Mesodermal cell (in vitro differentiated cells): ENCODE measurements at regions not wholly inside any gene's neighbourhood (a gene's known extent, or its start where the extent isn't known, plus 50 kb on each side); places are given as distances from the start of the nearest gene placed in this dataset.
"Not testable (repeated sequence)": the region's sequence is repeated elsewhere in the genome, so short reads cannot be mapped to it uniquely, and the experiment has no call there.

Experiments used
- H3K27ac ChIP-seq: 2 replicates; pipeline ENCODE4 v1.7.0; 2013; ENCODE audit warnings: mild to moderate bottlenecking, low read depth, low read length, moderate library complexity; ENCODE audit not compliant: severe bottlenecking
- H3K36me3 ChIP-seq: 2 replicates; pipeline ENCODE4 v1.7.1; 2013; ENCODE audit warnings: mild to moderate bottlenecking, low read length, moderate library complexity; ENCODE audit not compliant: control insufficient read depth, insufficient read depth
- H3K4me1 ChIP-seq: one replicate; pipeline ENCODE4 v1.7.1; 2013; ENCODE audit warnings: mild to moderate bottlenecking, low read length; ENCODE audit not compliant: insufficient read depth, control insufficient read depth, poor library complexity, severe bottlenecking
- H3K4me3 ChIP-seq: 2 replicates; pipeline ENCODE4 v1.7.0; 2013; ENCODE audit warnings: low read length, control low read depth, mild to moderate bottlenecking; ENCODE audit not compliant: insufficient read depth, poor library complexity, severe bottlenecking; ENCODE audit errors: extremely low read depth
- H3K9me3 ChIP-seq: 2 replicates; pipeline ENCODE4 v1.7.1; 2013; ENCODE audit warnings: mild to moderate bottlenecking, low read length, moderate library complexity; ENCODE audit not compliant: control insufficient read depth
- WGBS, 2 experiments: methylation state at CpG; one replicate each; pipeline ENCODE4 v1.1.5; 2013; ENCODE audit warnings: missing lambda C conversion rate in 2 of 2; ENCODE audit not compliant: insufficient coverage in 2 of 2; 5-methylcytosine and 5-hydroxymethylcytosine counted together

DNA sequence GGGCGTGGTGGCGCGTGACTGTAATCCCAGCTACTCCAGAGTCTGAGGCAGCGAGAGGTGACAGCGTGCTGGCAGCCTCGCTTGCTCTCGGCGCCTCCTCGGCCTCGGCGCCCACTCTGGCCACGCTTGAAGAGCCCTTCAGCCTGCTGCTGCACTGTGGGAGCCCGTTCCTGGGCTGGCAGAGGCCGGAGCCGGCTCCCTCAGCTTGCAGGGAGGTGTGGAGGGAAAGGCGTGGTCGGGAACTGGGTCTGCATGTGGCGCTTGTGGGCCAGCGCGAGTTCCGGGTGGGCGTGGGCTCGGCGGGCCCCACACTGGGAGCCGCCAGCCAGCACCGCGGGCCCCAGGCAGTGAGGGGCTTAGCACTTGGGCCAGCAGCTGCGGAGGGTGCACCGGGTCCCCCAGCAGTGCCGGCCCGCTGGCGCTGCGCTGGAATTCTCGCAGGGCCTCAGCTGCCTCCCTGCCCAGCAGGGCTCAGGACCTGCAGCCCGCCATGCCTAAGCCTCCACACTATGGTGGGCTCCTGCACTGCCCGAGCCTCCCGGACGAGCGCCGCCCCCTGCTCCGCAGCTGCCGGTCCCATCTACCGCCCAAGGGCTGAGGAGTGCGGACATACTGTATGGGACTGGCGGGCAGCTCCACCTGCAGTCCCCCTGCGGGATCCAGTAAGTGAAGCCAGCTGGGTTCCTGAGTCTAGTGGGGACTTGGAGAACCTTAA lies 1093.3 kb upstream of the CDH8 start:
- 95 to 96% methylated on average over 33 to 34 of the region's 46 CpGs for WGBS, 2 experiments
- no peaks in the 10 kb centered on the region for H3K9me3 ChIP-seq
- no peak overlapping the region for H3K27ac ChIP-seq
- no peak overlapping the region for H3K4me3 ChIP-seq
- no peaks in the 10 kb centered on the region for H3K4me1 ChIP-seq
- H3K36me3 ChIP-seq, result no peaks in the 10 kb centered on the region

DNA sequence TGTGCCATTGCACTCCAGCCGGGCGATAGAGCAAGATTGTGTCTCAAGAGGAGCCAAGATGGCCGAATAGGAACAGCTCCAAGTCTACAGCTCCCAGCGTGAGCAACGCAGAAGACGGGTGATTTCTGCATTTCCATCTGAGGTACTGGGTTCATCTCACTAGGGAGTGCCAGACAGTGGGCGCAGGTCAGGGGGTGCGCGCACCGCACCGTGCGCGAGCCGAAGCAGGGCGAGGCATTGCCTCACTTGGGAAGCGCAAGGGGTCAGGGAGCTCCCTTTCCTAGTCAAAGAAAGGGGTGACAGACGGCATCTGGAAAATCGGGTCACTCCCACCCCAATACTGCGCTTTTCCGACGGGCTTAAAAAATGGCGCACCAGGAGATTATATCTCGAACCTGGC lies 1083.7 kb upstream of the CDH8 start:
- H3K9me3 ChIP-seq, H3K4me1 ChIP-seq, H3K36me3 ChIP-seq, H3K4me3 ChIP-seq, H3K27ac ChIP-seq: not testable (repeated sequence)
- 95 to 98% methylated on average over 15 to 20 of the region's 23 CpGs for WGBS, 2 experiments

DNA sequence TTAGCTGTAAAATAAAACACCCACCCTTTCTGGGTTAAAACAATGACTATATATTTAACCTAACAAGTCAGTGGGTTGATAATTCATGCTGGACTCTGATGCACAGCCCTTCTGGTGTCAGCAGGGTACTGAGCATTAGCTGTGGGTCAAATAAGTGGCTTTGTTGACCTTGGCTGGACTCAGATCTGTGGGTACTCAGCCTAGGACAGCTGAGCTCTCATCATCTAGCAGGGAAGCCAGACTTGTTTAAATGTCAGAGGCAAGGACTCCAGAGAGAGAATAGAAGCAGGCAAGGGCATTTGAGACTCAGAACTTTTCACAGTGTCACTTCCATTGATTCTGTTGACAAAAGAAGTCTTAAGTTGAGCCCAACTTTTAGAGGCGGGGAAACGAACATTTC lies 1063.8 kb upstream of the CDH8 start:
- Histone ChIP-seq H3K27ac (no peak overlapping the region), H3K36me3 (no peaks in the 10 kb centered on the region)
- WGBS, 2 experiments, result 82% methylated on average over 2 of the region's 2 CpGs; no CpG with 5 or more reads in 1 of the 2 experiments

DNA sequence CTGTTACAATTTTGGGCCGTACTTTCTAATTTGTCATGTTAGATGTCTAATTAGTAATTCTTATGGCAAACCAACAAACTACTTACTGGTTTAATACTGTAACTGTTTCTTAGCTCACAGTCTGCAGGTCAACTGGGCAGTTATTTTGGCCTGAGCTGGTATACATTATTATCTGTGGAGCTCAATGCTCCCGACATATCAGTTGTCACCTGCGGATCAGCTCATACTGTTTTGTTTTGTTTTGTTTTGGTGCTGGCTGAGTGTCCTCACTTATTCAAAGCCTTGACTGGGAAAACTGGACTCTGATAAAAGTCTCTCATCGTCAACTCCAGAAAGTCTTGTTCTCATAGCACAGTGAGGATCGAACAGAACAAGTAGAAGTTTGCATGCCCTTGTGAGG lies 1060.6 kb upstream of the CDH8 start:
- no peaks in the 10 kb centered on the region for H3K4me1 ChIP-seq
- H3K36me3 ChIP-seq, result no peaks in the 10 kb centered on the region
- 93 to 100% methylated on average over 2 to 3 of the region's 5 CpGs for WGBS, 2 experiments
- no peaks in the 10 kb centered on the region for H3K9me3 ChIP-seq
- H3K4me3 ChIP-seq, result no peak overlapping the region
- no peak overlapping the region for H3K27ac ChIP-seq

More for the DNA sequence above, 1063.8 kb upstream of the CDH8 start:
- no peak overlapping the region for H3K4me3 ChIP-seq
- H3K9me3 ChIP-seq, result no peaks in the 10 kb centered on the region
- no peaks in the 10 kb centered on the region for H3K4me1 ChIP-seq

DNA sequence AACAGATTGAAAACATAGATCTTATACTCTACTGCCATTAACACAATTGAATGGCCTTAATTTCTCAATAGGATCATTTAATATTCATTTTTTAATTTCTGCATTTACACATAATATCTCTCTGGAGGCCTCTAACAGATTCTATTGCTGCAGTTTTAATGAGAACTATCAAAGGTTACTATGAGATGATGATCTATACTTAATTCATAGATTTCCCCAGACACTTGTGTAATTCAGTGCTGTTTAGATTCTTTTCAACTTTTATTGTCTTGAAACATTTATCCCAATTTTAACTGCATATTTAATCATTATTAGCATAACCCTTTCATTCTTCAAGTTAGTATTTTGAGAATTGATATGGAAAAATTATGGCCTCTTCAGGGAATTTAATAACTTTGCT lies 1056.5 kb upstream of the CDH8 start:
- H3K36me3 ChIP-seq, result no peaks in the 10 kb centered on the region
- no peaks in the 10 kb centered on the region for H3K9me3 ChIP-seq
- H3K4me1 ChIP-seq, result no peaks in the 10 kb centered on the region

DNA sequence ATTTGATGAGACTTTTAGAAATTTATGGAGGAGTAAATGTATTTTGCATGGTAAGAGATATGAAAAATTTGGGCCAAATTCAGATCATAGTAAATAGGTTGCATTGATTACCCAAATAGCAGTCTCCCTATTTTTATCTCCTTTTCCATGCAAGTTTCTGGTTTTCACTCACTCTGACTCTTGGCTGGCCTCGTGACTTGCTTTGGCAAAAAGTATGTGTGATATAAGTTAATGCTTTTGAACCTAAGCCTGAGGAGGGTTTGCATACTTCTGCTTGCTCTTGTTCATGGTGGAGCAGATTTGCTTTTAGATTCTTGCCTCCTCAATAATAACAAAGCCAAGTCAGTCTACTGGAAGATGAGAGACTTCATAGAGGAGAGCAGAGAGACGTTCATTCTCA lies 1045.9 kb upstream of the CDH8 start:
- Histone ChIP-seq H3K4me1 (peaks cover 4% of the 10 kb centered on the region), H3K9me3 (no peaks in the 10 kb centered on the region), H3K27ac (no peak overlapping the region), H3K36me3 (no peaks in the 10 kb centered on the region), H3K4me3 (no peak overlapping the region)
- 100% methylated on average over 1 of the region's 2 CpGs; no CpG with 5 or more reads in 1 of the 2 experiments for WGBS, 2 experiments

More for the DNA sequence above, 1056.5 kb upstream of the CDH8 start:
- Histone ChIP-seq H3K27ac (no peak overlapping the region), H3K4me3 (no peak overlapping the region)

DNA sequence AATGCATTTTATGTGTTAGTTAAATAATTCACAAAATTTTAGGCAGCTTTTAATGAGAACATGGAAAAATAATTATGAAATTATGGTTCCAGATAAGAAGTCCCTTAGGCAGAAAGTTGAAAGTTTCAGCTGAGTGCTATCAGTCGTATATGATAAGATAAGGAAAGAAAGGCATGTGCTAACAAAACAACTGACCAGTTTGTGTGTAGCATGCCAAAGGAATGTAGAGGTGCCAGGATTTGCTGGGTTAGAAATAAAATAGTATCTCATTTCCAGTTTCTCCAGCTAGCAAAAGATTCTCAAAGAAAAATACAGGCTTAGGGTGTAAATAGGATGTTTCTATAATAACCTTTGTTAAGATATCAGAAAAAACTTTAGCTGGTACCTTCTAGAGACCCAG lies 1044.5 kb upstream of the CDH8 start:
- H3K9me3 ChIP-seq, result no peaks in the 10 kb centered on the region
- WGBS, 2 experiments, result 50 to 57% methylated on average over 1 of the region's 1 CpG
- no peak overlapping the region for H3K27ac ChIP-seq
- no peaks in the 10 kb centered on the region for H3K36me3 ChIP-seq
- no peak overlapping the region for H3K4me3 ChIP-seq
- peaks cover 4% of the 10 kb centered on the region for H3K4me1 ChIP-seq

DNA sequence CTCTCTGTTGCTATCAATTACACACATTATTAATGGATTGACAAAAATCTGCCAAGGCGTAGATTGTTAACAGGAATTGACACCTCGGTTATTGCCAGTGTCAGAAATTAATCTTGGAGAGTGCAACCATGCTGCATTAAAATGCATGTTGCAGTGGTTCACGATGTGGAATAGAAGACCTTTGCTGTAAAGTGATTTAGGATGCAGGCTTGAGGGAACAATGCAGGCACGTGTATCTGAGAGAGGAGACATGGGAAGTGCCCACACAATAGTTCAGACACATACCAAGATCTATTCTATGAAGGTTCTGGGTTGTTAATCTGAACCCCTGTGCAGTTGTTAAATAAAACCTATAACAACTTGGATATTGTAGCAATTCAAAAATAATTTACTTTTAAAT lies 1032.8 kb upstream of the CDH8 start:
- H3K4me3 ChIP-seq, result no peak overlapping the region
- 83 to 89% methylated on average over 2 to 3 of the region's 4 CpGs for WGBS, 2 experiments
- H3K4me1 ChIP-seq, result no peaks in the 10 kb centered on the region
- H3K9me3 ChIP-seq, result no peaks in the 10 kb centered on the region
- H3K27ac ChIP-seq, result no peak overlapping the region
- no peaks in the 10 kb centered on the region for H3K36me3 ChIP-seq

DNA sequence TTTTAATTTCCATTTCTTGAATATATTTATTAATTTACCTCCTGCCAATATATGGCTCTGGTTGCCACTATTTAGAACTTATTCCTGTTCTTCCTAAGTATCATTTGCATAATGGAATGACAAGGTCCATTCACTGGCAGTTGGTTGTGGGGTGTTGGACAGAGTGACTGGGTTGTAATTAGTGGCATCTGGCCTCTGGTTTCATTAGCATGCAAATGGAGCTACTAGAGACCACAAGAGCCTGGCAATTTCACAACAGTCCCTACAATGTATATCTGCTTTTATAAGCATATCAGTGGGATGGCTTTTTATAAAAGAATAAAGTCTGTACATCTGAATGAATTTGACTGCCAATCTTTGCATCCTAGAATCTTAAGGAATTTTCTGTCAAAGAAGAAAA lies 1030.9 kb upstream of the CDH8 start:
- no peaks in the 10 kb centered on the region for H3K4me1 ChIP-seq
- H3K4me3 ChIP-seq, result no peak overlapping the region

DNA sequence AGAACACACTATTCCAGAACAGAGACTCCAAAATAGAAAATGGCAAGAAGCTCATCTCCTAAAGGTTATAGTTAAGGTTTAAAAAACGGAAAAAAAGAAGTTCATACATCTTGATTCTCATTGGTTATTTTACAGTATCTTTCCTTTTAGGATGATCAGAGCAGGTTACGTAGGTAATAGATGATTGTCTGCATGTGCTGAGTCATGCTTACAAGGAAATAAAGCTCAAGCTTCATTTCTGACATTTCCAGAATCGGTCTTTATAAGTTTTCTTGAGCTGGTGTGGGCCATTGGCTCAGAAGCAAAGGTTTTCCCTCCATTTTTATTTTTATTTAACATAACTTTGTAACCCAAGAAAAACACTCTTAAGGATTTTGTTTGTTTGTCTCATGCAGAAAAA lies 1030.3 kb upstream of the CDH8 start:
- Histone ChIP-seq H3K4me1 (no peaks in the 10 kb centered on the region), H3K36me3 (no peaks in the 10 kb centered on the region), H3K27ac (no peak overlapping the region), H3K9me3 (no peaks in the 10 kb centered on the region), H3K4me3 (no peak overlapping the region)
- no CpG with 5 or more reads among the region's 3 CpGs for WGBS, 2 experiments

More for the DNA sequence above, 1030.9 kb upstream of the CDH8 start:
- no peaks in the 10 kb centered on the region for H3K36me3 ChIP-seq
- no peaks in the 10 kb centered on the region for H3K9me3 ChIP-seq
- H3K27ac ChIP-seq, result no peak overlapping the region

DNA sequence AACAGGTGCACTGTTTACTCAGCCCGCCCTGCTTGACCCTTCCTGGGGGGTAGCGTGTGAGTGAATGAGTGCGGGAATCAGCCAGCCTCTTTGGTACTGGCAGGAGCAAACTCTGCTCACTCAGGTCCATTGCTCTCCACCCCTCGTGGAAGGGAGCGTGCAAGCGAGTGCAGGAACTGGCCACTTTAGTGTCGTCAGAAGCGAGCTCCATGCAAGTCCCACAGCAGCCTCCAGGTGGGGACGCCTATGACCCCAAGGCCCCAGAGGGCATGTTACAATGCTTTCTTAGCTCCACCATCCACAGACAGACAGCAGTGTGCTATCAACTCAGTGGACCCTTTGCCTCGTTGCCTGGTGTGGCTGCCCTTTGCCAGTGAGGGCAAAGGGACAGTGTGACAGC lies 1025.1 kb upstream of the CDH8 start:
- 90 to 95% methylated on average over 6 to 9 of the region's 10 CpGs for WGBS, 2 experiments
- no peaks in the 10 kb centered on the region for H3K36me3 ChIP-seq
- H3K27ac ChIP-seq, result no peak overlapping the region
- H3K4me1 ChIP-seq, result no peaks in the 10 kb centered on the region
- H3K4me3 ChIP-seq, result no peak overlapping the region
- no peaks in the 10 kb centered on the region for H3K9me3 ChIP-seq
